ENCODE measurements at regions not wholly inside any gene's neighbourhood (a gene's known extent, or its start where the extent isn't known, plus 50 kb on each side); places are given as distances from the start of the nearest gene placed in this dataset.

GRCh38 chr2:150732491-150732890, 245.0 kb upstream of the RND3 start:
- TF ChIP-seq, protein P1, sequence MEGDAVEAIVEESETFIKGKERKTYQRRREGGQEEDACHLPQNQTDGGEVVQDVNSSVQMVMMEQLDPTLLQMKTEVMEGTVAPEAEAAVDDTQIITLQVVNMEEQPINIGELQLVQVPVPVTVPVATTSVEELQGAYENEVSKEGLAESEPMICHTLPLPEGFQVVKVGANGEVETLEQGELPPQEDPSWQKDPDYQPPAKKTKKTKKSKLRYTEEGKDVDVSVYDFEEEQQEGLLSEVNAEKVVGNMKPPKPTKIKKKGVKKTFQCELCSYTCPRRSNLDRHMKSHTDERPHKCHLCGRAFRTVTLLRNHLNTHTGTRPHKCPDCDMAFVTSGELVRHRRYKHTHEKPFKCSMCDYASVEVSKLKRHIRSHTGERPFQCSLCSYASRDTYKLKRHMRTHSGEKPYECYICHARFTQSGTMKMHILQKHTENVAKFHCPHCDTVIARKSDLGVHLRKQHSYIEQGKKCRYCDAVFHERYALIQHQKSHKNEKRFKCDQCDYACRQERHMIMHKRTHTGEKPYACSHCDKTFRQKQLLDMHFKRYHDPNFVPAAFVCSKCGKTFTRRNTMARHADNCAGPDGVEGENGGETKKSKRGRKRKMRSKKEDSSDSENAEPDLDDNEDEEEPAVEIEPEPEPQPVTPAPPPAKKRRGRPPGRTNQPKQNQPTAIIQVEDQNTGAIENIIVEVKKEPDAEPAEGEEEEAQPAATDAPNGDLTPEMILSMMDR (IDR thresholded peaks at IDR 0.05): no peak
- TF ChIP-seq POLR2A (IDR thresholded peaks at IDR 0.05; ENCODE audit: low read depth): no peak

All from esophagus muscularis mucosa (tissue), 3 donors.